ENCODE measurements at regions not wholly inside any gene's neighbourhood (a gene's known extent, or its start where the extent isn't known, plus 50 kb on each side); places are given as distances from the start of the nearest gene placed in this dataset.

DNA sequence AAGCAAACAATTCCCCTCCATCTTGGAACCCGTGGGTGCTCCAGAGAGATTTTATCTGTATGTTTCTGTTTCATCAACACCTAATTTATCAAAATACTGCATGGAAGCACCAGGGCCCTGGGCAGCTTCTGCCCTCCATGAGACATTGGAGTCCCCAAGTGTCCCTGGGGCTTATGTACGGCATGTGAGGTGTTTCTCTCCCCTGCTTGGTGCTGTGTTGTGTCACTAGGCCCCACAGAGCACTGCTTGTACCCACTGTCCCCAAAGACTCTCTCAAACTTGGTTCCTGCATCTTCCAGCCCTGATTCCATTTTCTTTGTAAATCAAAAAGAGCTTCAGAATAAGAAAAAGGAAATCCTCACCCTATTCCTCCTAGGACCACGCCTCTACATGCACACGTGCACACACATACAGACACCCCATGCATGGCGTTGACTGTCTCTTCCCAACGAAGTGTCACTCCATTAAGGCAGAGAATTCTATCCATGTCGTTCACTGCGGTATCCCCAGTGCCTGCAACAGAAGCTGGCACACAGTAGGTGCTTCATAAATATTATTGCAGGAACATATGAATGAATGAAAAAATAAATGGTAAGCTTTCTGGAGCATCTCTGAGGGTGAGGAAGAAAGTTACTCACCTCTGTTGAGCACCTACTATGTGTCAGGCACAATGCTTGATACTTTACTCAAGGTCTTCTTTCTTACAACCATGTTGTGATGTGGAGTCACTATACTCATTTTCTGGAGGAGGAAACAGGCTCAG, 191.6 kb downstream of the DICER1 start:
- 86 to 88% methylated on average over 8 of the region's 8 CpGs for WGBS, 2 donors
- TF ChIP-seq CTCF (IDR thresholded peaks at IDR 0.05) (no peak), POLR2A (IDR thresholded peaks at IDR 0.05) (no peak)
- no peak overlapping the region for H3K27ac ChIP-seq
- no peaks in the 10 kb centered on the region for H3K27me3 ChIP-seq
- no peaks in the 10 kb centered on the region for H3K9me3 ChIP-seq
- no peak overlapping the region for H3K4me3 ChIP-seq
- H3K36me3 ChIP-seq (replicated peaks in 1 of 2; ENCODE audit: insufficient read depth in 1 of 2, low read depth in 2 of 2): no peaks in the 10 kb centered on the region
- ATAC-seq (no peak), DNase-seq (no peak)
- intact Hi-C loops (cut with DNase I): no loop called here
- no peaks in the 10 kb centered on the region for H3K4me1 ChIP-seq

- intact Hi-C loops (cut with DNase I): no loop called here
- Histone ChIP-seq H3K4me3 (no peak overlapping the region), H3K9me3 (no peaks in the 10 kb centered on the region), H3K27ac (no peak overlapping the region), H3K27me3 (no peaks in the 10 kb centered on the region), H3K4me1 (no peaks in the 10 kb centered on the region), H3K36me3 (replicated peaks in 1 of 2; ENCODE audit: insufficient read depth in 1 of 2, low read depth in 2 of 2) (no peaks in the 10 kb centered on the region)
- no peak for ATAC-seq
- WGBS, 2 donors: 76 to 81% methylated on average over 7 of the region's 7 CpGs
- no peak for TF ChIP-seq POLR2A (IDR thresholded peaks at IDR 0.05)
- no peak for TF ChIP-seq CTCF (IDR thresholded peaks at IDR 0.05)
- no peak for DNase-seq
Measured at GRCh38 chr14:94964931-94965330, 192.4 kb downstream of the DICER1 start.

DNA sequence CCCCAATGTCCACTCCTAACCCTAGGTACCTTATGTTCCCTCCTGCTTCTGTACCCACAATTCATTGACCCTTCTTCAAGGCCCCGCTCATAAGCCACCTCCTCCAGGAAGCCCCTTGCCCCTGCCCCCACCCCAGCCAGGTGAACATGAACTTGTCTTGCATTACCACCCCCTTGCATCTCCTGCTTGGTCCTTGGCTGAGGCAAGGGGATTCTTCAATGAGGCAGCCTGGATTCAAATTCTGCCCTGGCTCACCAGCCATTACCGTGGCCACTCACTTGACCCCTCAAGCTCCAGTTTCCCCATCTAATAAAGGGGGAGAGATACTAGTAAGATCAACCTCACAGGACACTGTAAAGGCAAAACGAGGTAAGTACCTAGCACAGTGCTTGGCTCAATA, 193.1 kb downstream of the DICER1 start:
- WGBS, 2 donors: 67 to 80% methylated on average over 3 of the region's 3 CpGs
- DNase-seq: no peak

DNA sequence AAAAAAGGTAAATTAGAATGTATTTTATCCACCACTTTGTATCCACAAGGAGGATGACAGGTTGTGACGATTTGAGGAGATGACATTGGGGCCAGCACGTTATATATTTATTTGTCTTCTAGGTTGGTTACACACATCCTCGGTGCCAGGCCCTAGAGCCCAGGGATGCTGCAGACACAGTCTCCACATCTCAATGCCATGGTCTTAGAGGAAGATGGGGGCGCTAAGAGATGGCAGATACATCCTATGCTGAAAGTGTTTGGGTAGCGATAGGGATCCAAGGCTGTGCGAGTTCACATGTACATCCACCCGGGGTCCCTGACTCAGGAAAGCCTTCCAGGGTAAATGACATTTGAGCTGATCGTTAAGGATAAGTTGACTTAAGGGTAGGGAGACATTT, 193.1 kb upstream of the GSC start:
- no peak for TF ChIP-seq POLR2A (IDR thresholded peaks at IDR 0.05)
- no peak for TF ChIP-seq CTCF (IDR thresholded peaks at IDR 0.05)
- WGBS, 2 donors: 71 to 72% methylated on average over 8 of the region's 8 CpGs
- H3K36me3 ChIP-seq (replicated peaks in 1 of 2; ENCODE audit: insufficient read depth in 1 of 2, low read depth in 2 of 2): no peaks in the 10 kb centered on the region
- no peak overlapping the region for H3K27ac ChIP-seq
- H3K4me1 ChIP-seq: no peaks in the 10 kb centered on the region
- intact Hi-C loops (cut with DNase I): no loop called here
- ATAC-seq: no peak
- H3K27me3 ChIP-seq: no peaks in the 10 kb centered on the region
- no peaks in the 10 kb centered on the region for H3K9me3 ChIP-seq
- H3K4me3 ChIP-seq: no peak overlapping the region
- no peak for DNase-seq

More for the DNA sequence above, 193.1 kb downstream of the DICER1 start:
- ATAC-seq: no peak
- no peaks in the 10 kb centered on the region for H3K36me3 ChIP-seq (replicated peaks in 1 of 2; ENCODE audit: insufficient read depth in 1 of 2, low read depth in 2 of 2)
- no peaks in the 10 kb centered on the region for H3K27me3 ChIP-seq
- H3K9me3 ChIP-seq: no peaks in the 10 kb centered on the region
- TF ChIP-seq CTCF (IDR thresholded peaks at IDR 0.05): no peak
- no peak overlapping the region for H3K4me3 ChIP-seq
- intact Hi-C loops (cut with DNase I): no loop called here
- no peak overlapping the region for H3K27ac ChIP-seq
- no peaks in the 10 kb centered on the region for H3K4me1 ChIP-seq

- intact Hi-C loops (cut with DNase I): no loop called here
- whole genome bisulfite sequencing, 2 donors: 46 to 56% methylated on average over 5 to 7 of the region's 7 CpGs
- H3K27me3 ChIP-seq: no peaks in the 10 kb centered on the region
- TF ChIP-seq CTCF (IDR thresholded peaks at IDR 0.05) (no peak), POLR2A (IDR thresholded peaks at IDR 0.05) (no peak)
- no peaks in the 10 kb centered on the region for H3K36me3 ChIP-seq (replicated peaks in 1 of 2; ENCODE audit: insufficient read depth in 1 of 2, low read depth in 2 of 2)
- no peak overlapping the region for H3K27ac ChIP-seq
- no peak for ATAC-seq
- H3K9me3 ChIP-seq: no peaks in the 10 kb centered on the region
- H3K4me1 ChIP-seq: no peaks in the 10 kb centered on the region
- H3K4me3 ChIP-seq: no peak overlapping the region
- DNase-seq: no peak
Measured at GRCh38 chr14:94962166-94962575, 192.3 kb upstream of the GSC start.
